ENCODE measurements at regions not wholly inside any gene's neighbourhood (a gene's known extent, or its start where the extent isn't known, plus 50 kb on each side); places are given as distances from the start of the nearest gene placed in this dataset.
"Not testable (repeated sequence)": the region's sequence is repeated elsewhere in the genome, so short reads cannot be mapped to it uniquely, and the experiment has no call there.

GRCh38 chrX:63424063-63424462 lies 72.9 kb upstream of the SPIN4 start:
- TF ChIP-seq CTCF (IDR thresholded peaks at IDR 0.05; ENCODE audit: insufficient read depth, low read length) = no peak
- H3K4me3 ChIP-seq (ENCODE audit: low read depth, low read length) = no peak overlapping the region
- DNase-seq (ENCODE audit: low read depth) = no peak

GRCh38 chrX:63421411-63421810 lies 70.3 kb upstream of the SPIN4 start:
- no peak for TF ChIP-seq CTCF (IDR thresholded peaks at IDR 0.05; ENCODE audit: insufficient read depth, low read length)
- DNase-seq (ENCODE audit: low read depth) = no peak

GRCh38 chrX:63418211-63418610 lies 67.1 kb upstream of the SPIN4 start:
- TF ChIP-seq CTCF (IDR thresholded peaks at IDR 0.05; ENCODE audit: insufficient read depth, low read length) = no peak
- DNase-seq (ENCODE audit: low read depth) = no peak
- no peak overlapping the region for H3K4me3 ChIP-seq (ENCODE audit: low read depth, low read length)

More at GRCh38 chrX:63421411-63421810, 70.3 kb upstream of the SPIN4 start:
- H3K4me3 ChIP-seq (ENCODE audit: low read depth, low read length) = no peak overlapping the region

GRCh38 chrX:63417649-63418048 lies 66.5 kb upstream of the SPIN4 start:
- no peak overlapping the region for H3K4me3 ChIP-seq (ENCODE audit: low read depth, low read length)
- TF ChIP-seq CTCF (IDR thresholded peaks at IDR 0.05; ENCODE audit: insufficient read depth, low read length) = no peak
- DNase-seq (ENCODE audit: low read depth) = no peak

GRCh38 chrX:63409934-63410333 lies 58.8 kb upstream of the SPIN4 start:
- DNase-seq (ENCODE audit: low read depth); H3K4me3 ChIP-seq (ENCODE audit: low read depth, low read length): not testable (repeated sequence)

GRCh38 chrX:63408050-63408449 lies 56.9 kb upstream of the SPIN4 start:
- H3K4me3 ChIP-seq (ENCODE audit: low read depth, low read length) = no peak overlapping the region
- DNase-seq (ENCODE audit: low read depth) = no peak
- no peak for TF ChIP-seq CTCF (IDR thresholded peaks at IDR 0.05; ENCODE audit: insufficient read depth, low read length)

GRCh38 chrX:63404332-63404731 lies 53.2 kb upstream of the SPIN4 start:
- TF ChIP-seq CTCF (IDR thresholded peaks at IDR 0.05; ENCODE audit: insufficient read depth, low read length) = no peak
- H3K4me3 ChIP-seq (ENCODE audit: low read depth, low read length) = no peak overlapping the region
- DNase-seq (ENCODE audit: low read depth) = no peak
